Muscle of back (tissue), 3 donors: ENCODE measurements at regions not wholly inside any gene's neighbourhood (a gene's known extent, or its start where the extent isn't known, plus 50 kb on each side); places are given as distances from the start of the nearest gene placed in this dataset.

Source experiments
- DNase-seq, 3 donors: peaks; one replicate each; pipeline versions ENCODE4 v3.0.0 to v3.0.0-alpha.2; 2013

DNA sequence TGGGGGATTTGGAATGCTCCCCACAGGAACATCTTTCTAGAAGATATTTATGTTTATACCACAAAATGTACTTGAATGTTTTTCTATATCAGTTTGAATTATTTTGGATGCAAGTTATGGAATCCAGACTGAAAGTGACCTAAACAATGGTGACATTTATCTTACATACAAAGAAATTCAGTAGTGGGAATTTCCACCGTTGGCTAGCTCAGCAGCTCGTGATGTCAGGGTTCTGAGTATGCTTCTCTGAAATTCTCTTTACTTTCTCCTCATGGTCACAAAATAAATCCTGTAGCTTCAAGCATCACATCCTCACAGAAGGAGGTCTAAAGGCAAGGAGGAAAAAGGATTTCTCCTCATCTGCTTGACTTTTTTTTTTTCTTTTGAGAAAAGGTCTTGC is 105.3 kb downstream of the AKAIN1 start:
- no peak for DNase-seq

DNA sequence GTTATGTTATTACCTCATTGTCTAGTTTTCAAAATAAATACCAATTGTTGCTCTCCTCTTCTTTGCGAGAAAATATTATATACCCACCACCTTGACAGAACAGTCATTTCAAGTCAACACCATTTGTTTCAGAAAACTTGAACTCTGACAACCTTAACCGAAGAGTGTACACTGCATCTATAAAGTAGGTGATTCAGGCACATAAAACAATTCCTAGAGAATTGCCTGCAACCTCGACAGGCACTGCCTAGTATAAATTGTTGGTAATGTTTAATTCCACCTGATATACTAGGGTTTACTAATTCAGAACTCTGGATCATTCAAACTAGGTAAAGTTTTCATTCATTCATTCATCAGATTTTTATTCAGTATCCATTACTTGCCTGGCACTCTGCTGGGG is 121.8 kb downstream of the AKAIN1 start:
- DNase-seq = no peak

DNA sequence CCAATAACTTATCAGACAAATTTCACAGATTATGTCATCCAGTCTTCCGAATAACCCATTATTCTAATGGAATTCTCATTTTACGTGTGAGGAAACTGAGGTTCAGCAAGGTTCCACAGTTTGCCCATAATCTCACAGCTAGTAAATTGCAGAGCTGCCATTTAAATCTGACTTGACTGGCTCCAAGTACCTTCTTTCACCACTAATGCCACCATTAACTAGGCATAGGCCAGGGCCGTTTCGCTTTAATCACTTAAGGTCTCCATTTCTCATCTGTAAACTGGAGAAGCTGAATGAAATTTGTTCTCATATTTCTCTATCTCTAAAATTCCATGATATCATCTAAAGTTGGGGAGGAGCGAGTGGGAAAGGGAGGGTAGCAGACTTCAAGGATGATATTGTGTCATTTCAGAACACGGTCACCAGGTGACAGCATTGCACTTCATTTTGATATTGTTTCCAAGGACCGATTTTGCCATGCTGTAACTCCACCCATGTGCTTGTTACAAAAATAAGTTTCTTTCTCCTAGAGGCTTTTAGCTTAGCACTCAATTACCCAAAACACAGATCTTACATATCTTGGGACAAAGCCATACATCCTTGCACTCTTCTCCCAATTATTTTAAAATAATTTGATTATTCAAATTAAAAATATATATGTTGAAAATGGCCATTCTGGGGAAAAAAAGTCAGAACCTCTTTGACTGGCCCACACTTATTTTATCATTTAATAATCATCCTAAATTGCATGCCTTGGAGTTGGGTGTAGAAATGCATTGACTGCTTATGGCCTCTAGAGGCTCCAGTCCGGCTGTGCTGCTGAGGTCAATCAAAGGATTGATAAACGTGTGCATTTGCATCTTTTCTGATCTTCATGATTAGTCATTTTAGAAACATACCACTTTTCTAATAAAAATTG is 123.8 kb downstream of the AKAIN1 start:
- DNase-seq = peak; percentile 14 to 49 (median 26)

DNA sequence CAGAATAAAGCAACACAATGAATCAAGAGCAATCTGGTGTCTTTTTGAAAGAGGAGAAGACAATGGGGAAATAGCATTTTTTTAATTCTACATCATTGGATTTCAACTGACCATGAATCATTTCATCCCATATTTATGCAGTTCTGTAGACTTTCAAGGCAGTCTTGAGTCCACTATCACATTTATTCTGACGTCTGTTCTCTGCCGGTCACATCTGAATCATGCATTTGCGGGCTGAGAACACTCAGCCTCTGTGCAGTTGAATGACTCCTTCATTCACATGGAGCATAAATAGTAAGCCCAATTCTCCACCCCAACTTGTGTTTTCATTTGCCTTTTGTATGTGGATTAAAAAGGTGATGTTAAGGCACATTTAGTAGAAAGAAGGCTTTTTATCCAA is 128.2 kb downstream of the AKAIN1 start:
- no peak for DNase-seq

DNA sequence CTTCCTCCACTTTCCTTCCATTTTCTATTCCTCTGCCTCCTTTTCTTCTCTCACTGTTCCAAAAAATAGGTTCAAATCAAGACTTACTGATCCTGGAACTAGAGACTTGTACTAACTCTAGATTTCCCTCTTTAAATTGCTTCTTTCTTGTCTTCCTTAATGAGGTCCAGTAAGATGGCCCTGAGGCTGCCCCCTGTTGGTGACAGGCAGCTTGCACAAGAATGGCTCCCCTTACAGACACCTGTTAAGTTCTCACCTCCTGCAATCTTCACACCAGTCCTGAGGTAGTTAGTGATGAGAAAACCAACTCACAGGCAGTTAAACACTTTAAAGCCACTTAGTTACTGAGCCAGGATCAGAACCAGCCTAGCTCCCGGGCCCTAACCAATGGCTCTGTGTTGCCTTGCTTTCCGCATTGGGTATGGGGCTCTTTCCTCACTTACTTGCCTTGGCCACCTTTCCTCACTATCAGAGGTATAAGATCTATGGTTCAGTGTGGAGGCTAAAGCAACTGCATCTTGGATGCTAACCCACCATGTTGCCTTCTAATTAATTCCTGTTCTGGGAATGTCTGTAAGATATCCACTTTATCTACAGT is 130.6 kb downstream of the AKAIN1 start:
- no peak for DNase-seq

DNA sequence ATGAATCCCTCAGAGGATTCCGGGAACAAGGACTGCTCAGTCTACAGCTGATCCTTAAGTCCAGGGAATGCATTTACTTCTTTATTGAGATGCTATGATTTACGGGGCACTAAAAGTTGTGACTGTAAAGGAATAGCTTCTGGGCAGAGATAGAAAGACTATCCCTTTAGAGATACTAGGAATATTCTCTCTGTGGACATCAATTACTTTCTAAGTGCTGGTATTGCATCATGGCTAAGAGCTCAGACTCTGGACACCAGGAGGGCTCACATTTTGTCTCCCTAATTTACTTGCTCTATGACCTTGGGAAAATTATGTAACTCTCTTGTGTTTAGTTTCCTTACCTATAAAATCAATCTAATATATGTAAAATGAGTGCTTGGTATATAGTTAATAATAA is 131.4 kb downstream of the AKAIN1 start:
- DNase-seq = no peak

DNA sequence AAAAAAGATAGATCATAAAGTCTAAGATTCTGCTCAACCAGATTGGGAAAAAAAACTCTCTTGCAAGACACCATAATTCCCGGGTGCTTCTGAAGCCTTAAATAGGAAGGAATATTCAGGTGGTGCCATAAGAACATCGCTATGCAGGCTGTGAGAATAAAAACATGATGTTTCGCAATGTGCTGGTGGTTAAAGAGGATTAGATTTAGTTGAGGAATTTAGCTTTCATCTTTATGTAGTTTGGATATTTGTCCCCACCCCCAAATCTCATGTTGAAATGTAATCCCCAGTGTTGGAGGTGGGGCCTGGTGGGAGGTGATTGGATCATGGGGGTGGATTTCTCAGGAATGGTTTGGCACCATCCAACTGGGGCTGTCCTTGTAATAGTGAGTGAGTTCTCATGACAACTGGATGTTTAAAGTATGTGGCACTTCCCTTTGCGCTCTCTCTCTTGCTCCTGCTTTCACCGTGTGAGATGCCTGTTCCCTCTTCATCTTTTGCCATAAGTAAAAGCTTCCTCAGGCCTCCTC is 132.2 kb downstream of the AKAIN1 start:
- DNase-seq = no peak

DNA sequence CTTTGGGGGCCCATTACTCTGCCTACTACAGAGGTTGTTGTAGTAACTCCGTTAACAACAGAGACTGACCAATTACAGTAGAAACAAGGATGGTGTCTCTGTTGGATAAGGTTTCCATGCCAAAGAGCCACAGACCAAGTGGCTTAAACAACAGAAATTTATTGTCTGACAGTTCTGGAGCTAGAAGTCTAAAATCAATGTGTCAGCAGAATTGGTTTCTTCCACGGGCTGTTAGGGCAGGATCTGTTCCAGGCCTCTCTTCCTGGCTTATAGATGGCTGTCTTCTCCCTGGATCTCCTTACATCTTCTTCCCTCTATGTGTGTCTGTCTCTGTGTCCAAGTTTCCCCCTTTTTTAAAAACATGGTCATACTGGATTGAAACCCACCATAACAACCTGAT is 135.3 kb downstream of the AKAIN1 start:
- no peak for DNase-seq

DNA sequence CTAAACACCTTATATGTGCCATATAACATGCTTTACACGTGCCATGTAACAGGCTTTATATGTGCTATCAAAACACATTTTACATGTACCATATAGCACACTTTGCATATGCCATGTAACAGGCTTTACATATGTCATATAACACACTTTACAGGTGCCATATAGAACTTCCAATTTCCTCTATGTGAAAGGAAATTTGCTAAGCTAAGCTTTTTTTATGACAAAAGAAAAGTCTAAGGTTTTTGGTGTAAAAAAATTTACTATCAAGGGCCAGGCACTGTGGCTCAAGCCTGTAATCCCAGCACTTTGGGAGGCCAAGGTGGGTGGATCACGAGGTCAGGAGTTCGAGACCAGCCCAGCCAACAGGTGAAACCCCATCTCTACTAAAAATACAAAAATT is 136.5 kb downstream of the AKAIN1 start:
- DNase-seq = no peak

DNA sequence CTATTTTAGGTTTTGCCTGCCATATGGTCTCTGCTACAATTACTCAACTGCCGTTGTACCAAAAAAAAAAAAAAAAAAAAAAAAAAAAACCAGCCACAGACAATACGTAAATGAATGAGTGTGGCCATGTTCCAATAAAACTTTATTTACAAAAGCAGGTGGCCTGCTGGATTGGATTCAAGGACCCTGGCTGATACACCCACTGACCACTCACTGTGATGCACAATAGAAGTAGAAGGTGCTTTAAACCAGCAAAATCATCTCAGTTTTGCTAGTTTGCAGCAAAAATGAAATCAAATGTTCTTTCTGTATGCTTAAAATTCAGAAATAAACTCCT is 137.4 kb downstream of the AKAIN1 start:
- DNase-seq = no peak

DNA sequence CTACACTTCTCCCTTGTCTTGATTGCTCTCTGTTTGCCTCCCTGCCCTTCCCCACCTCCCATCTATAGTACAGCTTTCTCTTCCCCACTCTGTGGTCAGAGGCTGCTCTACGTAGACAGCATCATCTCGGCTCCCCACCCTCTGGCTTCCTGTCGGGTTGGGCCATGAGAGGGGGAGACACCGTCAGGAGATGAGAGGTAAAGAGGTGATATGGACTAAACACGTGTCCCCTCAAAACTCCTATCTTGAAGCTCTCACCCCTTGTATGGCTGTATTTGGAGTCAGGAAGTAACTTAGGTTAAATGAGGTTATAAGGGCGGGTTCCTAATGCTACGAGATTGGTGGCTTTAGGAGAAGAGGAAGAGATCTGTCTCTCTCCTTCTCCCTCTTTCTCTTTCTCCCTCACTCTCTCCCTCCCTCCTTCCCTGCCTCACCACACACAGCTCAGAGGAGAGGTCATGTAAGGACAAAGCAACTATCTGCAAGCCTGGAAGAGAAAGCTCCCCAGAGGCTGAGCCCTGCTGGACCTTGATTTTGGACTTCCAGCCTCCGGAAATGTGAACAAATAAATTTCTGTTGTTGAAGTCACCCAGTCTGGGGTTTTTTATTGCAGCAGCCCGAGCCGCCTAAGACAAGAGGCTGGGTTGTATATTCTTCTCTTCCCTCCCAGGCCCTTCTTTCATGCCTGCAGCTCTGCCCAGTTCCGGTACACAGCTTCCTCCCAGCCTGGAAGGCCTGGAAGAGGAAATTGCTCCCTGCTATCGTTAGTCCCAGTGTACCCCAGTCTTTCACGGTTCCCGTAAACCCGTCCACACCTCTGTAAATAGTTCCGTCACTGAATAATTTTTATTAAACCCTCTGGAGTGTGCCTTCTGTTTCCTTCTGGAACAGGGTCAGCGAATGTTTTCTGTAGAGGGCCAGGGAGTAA is 138.0 kb downstream of the AKAIN1 start:
- DNase-seq = no peak

DNA sequence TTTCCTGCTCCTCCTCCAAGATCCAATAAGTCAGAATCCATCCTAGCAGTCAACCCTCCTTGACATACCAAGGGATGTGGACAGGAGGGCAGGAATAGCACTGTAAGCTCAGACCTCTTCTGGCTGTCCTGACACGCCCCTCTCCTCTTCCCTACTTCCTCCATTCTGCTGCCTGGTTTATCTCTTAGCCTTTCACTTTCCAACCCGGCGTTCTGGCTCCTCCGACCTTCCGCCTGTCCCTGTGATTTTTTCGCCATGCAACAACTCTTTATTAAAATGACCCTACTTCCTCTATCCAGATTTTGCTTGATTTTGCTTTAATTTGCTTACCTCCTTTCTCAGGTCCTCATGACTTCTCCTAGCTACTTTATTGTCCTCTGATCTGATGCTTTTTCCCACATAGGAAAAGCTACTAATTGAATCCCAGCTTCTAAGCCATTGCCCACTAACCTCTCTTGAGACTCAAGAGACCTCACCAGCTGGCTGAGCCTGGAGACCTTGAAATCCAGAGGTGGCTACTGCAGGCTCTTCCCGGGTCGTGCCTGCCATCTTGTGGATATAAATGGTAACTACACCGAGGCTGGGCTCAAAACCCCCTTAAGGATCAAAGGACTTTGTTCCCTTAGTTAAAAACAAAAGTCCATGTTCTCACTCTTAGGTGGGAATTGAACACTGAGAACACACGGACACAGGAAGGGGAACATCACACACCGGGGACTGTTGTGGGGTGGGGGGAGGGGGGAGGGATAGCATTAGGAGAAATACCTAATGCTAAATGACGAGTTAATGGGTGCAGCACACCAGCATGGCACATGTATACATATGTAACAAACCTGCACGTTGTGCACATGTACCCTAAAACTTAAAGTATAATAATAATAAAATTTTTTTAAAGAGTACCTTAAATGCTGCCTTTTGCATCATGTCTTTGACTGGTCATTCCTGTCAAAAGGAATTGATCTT is 139.4 kb downstream of the AKAIN1 start:
- peak; percentile 30 to 71 (median 60) for DNase-seq

DNA sequence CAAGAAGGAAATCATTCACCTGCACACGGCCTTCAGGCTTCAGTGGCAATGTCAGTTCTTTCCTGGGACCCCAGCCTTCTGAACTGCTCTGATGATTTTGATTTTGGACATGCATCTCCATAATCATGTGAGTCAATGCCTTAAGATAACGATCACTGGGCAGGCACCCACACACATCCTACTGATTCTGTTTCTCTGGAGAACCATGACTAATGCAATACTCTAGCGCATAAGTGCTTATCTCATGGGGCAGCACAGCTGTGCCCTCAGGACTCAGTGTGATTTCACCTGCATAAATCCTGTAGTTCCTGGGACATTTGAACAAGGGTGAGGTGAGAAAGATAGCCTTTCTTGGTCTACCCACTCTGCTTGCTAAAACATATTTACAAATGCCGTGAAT is 144.6 kb downstream of the AKAIN1 start:
- DNase-seq = no peak

DNA sequence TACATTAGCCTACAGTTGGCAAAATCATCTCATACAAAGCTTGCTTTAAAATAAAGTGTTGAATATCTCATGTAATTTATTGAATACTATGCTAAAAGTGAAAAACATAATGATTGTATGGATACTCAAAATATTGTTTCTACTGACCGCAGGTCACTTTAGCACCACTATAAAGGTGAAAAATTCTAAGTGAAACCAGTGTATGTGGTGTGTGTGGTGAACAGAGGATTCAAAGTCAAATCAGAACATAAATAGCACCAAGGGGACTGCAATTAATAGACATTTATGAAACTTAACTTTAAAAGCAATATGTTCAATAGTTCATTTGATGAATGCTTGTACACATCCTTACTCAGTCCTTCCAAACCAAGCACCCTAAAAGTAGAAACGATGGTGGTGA is 145.8 kb downstream of the AKAIN1 start:
- DNase-seq = no peak

DNA sequence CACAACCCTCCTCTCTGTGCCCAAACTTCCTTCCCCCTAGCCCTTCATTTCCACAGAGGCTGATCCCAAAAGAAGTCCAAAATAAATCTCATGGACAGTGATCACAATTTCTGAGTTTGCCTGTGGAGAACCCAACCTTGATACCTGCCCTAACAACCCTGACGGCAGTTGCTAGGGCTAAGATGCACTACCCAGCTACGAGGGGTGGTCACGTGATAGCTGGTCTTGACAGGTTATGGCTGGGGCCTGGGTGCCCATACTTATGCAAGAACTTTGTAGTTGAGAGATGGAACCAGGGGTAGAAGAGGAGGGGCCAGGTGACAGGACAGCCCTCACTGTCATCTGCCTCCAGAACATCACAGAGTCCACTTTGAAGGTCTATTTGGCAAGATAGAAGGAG is 147.9 kb downstream of the AKAIN1 start:
- DNase-seq = no peak

DNA sequence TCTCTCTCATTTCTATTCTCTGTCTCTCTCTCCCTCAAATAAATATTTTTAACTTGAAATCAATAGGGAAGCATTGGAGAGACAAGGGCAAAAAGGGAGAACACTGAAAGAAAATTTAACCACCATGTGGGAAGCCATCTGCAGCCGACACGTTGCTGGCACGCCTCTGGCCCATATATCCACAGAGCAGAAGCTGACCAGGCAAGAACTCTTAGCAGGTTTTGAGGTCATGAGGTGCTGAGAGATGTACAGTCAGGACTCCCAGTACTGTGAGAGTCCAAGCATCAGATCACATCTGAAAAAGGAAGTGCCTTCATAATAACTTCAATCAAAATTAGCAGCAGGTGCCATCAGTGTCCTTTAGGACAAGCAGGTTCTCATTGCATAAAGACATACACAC is 156.6 kb downstream of the AKAIN1 start:
- DNase-seq = no peak

DNA sequence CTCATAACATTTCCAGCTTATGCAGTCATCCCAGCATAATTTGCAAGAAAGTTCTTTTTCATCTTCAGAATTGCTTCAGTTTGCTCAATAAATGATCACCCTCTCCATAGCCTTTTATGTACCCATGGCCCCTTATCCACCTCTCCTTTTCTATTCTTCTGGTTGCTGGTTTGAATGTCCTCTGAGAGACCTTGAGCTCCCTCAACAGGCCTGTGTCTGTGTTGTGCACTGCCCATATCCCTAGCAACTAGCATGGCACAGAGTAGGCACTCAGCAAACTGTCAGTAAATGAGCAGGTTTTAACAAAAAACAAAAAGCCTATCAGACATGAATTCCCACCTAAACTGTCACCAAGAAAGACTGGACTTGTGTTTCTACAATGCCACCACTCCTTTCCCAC is 160.5 kb downstream of the AKAIN1 start:
- DNase-seq = no peak

DNA sequence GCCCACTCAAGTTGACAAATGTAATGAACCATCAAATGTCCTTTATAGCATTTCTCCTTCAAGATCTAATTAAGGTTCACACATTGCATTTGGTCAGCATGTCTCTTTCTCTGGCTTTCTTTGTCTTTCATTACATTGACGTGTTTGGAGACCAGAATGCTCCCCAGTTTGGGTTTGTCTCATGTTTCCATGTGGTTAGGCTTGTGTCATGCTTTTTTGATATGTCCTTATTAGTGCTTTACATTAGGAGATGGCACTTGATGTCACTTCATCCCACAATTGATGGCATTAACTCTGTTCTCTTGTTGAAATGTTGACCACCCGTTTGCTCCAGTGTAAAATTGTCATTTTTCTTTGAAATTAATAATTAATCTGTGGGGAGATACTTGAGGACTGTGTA is 165.8 kb downstream of the AKAIN1 start:
- DNase-seq = no peak

DNA sequence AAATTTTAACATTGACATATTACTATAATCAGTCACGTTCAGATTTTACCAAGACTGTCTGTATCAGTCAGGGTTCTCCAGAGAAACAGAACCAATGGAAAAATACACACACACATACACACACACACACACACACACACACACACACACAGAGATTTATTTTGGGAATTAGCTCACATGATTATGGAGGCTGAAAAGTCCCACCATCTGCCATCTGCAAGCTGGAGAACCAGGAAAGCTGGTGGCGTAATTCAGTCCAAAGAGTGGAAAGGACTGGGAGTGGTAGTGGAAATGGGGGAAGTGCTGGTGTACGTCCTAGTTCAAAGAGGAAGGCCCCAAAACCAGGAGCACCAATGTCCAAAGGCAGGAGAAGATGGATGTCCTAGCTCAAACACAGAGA is 166.4 kb downstream of the AKAIN1 start:
- no peak for DNase-seq

DNA sequence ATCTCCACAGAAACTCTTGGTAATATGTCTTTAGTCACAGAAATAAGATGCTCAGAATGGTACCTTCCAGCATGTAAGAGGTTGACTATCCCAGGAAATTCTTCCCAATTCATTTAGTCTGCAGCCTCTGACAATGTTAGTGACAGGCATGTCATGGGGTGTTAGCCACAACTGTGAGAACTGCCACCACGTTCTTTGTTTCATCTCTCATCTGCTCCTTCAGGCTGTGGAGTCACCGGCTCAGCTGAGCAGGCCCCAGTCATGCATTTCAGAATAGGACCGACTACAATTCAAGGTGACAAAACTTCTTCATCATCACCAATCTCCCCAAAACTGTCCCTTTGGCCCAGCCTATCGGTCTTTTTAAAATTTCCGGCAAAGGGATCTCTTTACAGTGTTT is 167.5 kb downstream of the AKAIN1 start:
- DNase-seq = no peak

DNA sequence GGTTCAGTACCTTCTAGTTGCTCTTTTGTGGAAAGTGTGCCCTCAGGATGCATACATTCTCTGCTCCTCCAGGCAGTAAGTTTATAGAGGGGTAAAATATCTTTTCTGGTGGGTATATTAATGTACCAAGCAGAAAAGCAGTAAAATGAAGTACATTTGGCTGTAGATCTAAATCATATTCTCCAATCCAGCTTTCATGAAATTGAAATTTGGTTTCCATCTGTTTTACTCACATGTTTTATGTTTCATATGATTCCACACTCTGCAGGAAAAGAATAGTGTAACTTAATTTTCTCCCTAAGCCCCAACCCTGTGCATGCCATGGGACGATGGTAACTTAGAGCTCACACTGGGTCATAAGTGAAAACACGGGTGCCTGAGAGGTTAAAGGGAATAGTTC is 172.3 kb downstream of the AKAIN1 start:
- no peak for DNase-seq
